ENCODE measurements at regions not wholly inside any gene's neighbourhood (a gene's known extent, or its start where the extent isn't known, plus 50 kb on each side); places are given as distances from the start of the nearest gene placed in this dataset.
A peak's percentile ranks its signal among the peaks of the same experiment; 100 is the strongest.
"Not testable (repeated sequence)": the region's sequence is repeated elsewhere in the genome, so short reads cannot be mapped to it uniquely, and the experiment has no call there.

DNA sequence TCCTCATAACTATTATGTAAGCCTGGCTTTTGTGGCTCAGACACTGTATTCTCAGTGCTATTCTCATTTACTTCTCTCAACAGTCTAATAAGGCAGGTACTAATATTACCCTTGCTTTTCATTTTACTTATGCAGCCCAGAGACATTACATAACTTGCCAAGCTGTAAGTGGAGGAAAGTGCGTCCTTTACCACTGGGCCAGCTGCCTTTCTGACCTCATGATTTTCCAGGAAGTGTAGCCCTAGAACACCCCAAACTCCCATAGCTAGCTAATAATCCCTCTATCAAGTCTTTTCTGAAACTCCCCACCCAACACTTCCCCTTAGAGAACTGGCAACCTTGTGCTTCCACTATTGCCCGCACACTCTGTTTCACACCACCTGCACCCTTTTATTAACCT lies 192.9 kb upstream of the HMHB1 start:
- no peak for DNase-seq

DNA sequence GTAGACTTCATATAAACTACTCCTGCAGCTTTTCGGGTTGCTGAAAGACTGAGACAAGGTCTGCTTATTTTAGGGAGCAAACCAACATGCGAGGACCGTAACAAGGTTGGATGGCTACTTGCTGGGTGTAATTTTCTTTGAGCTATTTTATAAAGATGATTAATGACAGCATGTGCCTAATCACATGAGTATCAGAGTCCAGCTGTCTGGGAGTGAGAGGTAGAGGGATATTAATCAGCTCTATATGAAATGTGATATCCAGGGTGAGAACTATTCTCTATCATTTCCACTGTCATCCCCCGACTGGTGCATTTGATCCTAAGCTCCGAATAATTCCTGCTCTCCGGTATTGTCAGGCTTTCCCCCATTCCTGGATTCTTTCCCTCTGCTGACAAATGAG lies 193.8 kb upstream of the HMHB1 start:
- DNase-seq, result no peak

DNA sequence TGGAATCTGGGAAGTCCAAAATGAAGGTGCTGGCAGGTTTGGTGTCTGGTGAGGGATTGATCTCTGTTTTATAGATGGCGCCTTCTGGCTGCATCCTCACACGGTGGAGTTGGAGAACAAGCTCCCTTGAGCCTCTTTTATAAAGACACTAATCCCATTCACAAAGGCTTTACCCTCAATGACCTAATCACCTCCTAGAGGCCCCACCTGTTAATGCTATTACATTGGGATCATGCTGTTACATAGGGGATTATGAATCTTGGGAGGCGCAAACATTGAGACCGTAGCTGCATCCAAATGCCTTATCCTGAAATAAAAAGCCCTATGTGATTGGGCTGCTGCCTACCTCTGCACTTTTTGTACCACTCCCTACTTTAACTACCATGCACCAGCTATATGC lies 197.1 kb upstream of the HMHB1 start:
- no peak for DNase-seq

DNA sequence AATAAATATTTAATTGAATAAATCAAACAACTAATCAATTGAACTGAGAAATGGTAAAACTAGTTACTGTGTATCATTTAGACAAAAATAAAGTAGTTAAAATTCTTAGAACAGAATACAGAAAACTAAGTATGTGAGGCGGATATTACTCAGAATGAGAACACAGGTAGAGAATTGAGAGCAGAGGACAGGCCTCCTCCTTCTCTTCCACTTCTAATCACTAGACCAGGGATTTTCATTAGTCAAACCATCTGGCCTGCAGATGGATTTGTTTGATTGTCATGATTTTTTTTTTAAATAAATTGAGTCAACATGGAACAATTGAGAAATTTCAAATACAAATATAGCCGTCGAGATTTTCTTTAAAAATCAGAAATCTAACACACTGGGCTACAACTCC lies 198.6 kb upstream of the HMHB1 start:
- no peak for DNase-seq

DNA sequence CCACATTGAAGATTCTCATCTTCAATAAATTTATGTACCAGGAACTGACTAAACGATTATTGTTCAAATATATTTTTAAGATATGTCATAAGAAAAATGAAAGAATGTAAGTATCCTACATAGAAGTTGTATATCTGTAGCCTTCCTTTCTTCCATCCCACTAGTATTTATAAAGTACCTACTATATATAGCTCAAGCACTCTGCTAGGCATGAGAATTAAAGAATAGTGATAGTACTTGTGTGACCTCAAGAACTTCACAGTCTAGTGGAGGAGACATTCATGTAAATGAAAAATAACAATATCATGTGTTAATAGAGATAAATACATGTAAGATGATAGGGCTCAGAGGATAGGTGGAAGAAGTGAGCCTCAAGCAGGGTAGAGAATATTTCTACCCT lies 201.0 kb upstream of the HMHB1 start:
- no peak for DNase-seq

DNA sequence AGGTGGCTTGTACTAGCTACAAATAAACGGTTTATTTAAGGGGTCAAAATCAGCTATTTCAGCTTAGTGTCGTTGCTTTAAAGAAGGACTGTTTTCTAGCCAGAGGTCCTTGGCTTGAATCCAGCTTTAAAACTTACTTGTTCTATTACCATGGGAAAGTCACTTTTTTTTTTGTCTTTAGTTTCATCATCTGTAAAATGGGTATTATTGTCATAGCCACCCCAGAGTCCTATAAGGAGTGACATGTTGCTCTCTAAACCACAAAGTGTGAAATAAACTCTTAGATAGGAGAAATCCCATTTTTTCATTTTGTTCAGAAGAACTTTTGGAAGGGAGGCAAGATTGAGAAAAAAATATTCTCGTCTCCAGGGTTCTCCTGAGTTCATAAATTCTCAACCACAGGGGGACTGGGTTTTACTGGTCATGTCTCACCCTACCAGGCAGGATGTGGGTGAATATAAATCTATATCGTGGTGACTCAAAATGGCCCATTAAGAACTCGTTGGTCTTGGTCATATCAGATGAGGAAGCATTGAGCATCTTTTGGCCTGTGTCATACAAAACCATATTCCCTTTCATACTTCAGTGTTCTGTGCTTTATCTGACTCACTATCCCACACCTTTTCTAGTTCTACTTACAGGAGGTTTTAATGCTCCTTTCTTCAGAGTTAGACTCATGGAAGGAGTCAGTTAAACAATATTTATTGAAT lies 202.7 kb upstream of the NR3C1 start:
- DNase-seq, result no peak

DNA sequence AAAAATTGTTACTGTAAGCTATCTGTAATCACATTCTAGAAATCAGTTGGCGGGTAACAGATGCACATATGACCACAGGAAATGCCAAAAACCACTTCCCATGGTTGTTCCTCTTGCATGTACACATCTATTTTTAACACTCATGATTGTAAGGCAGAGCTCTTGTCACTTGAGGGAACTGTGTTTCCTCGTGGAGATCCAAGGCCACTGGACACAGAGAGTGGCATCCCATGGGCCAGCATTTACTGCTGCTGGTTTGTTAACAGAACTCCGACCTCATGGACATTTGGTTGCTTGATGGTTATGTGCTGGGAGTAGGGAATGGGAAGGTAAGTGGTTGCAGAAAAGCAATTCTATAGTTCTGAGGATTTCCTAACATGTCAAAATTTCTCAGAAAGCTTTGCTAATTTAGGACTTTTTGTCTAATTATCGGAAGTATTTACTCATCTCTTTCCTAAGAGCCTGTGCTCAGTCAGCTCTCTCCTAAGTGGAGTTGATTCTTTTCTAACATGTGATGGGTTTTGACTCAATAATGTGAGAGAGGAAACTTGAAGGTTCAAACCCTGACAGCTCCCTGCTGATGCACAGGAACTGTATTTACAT lies 202.0 kb upstream of the NR3C1 start:
- DNase-seq, result no peak

DNA sequence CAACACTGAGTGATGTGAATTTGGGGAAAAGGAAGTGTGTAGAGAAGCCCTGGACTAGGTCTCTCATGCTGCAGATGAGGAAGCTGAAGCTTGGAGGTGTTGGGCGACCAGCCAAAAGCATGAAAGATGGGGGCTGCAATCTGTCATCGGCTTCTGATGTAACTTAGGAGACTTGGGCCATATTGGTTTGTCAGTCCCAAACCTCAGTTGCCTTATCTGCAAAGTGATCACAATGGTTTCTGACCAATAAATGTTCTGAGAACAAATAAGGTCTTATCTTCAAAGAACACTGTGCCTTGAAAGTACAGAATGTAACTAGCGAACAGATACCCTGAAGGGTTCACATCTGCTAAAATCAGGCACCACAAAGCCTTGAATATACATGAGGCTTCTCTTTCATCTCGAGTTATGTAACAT lies 198.4 kb upstream of the NR3C1 start:
- no peak for DNase-seq

DNA sequence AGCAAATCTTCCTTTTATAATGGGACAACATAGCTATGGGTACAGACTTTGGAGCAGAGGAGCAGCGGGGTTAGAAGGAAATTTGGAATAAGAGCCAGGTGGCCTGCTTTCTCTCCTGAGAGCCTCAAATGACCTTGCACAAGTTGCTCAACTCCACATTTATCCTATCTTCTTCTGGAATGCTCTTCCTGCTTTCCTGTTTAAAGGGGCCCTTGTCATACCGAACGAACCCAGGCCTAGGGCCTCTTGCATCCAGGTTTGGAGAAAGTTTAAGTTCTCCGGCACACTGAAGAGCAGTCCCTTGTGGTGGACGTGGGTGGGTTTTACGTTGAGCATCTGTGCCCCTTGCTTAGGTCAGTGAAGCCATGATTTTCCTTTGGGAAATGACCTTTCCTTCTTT lies 197.9 kb upstream of the NR3C1 start:
- no peak for DNase-seq

DNA sequence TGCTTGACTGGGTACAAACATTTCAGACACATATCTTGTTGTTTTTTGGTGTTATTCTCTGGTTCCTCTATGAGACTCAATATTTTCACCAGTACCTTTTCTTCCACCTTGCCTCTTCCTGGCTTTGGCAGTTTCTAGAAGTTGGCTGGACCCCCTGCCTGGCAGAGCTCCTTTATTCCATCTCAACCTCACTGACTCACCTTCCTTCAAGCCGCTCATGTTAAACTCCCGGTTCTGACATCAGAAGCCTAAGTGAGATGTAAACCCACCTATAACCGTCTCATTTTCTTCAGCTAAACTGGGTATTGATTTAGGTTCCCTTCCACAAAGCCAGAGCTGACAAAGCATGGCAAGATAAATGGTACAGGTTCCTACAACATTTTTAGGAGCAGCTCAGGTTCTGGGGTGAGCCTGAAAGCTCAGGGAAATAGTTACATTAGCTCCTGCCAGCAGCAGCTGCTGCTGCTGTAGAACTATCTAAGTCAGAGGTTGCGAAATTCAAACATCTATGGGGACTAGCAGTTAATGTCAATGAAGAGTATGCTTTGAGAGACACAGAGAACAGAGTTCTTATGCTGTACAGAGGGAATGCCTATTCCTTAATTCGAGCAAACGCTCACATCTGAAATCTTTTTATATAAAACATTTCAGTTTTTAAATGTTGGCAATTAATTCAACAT lies 197.1 kb upstream of the NR3C1 start:
- no peak for DNase-seq

DNA sequence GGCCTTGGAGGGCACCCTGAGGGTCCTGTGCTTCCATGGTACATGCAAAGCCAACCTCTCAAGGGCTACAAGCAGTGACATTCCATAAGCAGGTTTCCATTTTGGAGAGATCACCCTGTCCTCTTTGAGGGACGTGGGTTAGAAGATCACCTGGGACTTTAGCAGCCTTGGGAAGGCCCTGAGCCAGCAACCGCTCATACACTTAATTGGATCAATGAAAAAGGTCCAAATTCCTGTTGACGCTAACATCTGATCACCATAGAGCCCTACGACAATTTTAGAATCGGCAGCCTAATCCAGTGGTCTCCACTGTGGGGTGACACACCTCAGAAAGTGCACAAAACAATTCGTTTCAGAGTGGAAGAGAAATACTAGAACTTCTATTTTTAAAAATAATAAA lies 196.0 kb upstream of the NR3C1 start:
- no peak for DNase-seq

DNA sequence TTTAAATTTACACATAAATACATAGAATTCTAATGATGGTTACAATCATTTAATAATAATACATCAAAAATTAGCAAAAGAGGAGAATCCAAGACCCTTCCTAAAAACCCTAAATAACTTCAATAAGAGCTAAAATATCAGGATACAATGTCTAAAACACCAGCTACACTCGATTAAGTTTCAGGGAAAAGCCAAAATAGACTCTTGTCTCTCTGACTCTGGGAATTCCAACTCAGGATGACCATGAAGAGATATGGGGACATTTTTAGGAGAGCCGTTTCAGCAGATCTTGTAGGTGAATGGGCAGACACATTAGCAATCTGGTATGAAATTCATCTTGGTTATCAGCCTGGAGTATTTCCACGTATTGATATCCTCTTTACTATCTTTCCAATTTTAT lies 193.3 kb upstream of the NR3C1 start:
- no peak for DNase-seq

DNA sequence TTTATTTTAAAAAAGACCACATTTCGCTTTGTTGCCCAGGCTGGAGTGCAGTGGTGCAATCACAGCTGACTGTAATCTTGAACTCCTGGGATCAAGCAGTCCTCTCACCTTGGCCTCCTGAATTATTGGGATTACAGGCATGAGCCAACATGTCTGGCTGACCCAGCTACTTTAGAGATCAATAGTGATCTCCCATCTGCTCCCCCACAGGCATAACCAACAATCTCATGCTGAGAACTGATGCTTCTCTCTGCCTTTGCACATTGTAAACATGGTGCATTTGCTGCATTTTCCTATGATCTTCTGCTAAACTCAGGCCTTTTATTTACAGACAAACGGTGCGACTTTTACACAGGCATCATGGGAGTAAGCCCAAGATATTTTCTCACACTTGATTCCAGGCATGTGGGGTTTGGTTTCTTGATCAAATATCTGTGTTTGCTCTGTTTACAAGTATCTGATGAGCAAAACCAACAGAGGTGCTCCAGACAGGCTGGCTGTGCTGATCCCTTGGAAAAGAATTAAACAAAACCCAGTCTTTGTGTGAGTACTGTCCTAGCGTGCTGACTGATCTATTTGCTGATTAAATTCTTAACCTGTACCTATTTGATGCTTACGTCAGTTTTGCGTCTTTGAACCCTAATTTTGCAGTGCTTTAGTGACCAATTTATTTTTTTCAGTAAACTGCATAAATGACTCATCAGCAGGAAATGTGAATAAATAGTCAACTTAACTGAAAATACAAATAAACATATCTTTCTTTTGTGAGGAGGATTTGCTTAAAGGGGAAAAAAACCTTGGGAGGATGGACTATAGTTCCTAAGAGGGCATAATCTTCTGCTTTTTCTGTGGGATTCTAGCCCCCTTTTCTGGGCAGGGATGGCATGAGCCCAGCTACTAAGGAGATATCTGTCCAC lies 191.7 kb upstream of the NR3C1 start:
- DNase-seq, result no peak

DNA sequence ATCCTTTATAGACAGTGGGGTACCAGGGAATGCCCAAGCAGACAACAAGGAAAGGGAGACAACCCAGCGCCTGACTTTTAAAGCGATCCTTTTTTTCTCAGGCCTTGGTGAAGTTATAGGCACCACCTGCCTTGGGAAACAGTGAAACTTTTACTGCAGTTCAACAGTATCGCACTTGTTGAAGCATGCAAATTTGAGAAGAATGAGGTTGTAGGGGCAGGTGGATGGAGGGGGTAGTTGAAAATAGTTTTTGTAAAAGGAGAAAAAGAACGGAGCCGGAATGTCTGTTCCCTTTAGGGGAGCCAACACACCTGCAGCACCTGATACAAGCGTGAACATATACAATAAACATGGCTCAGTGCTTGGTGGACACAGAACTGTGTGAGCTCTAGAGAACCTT lies 190.2 kb upstream of the NR3C1 start:
- DNase-seq, result no peak

DNA sequence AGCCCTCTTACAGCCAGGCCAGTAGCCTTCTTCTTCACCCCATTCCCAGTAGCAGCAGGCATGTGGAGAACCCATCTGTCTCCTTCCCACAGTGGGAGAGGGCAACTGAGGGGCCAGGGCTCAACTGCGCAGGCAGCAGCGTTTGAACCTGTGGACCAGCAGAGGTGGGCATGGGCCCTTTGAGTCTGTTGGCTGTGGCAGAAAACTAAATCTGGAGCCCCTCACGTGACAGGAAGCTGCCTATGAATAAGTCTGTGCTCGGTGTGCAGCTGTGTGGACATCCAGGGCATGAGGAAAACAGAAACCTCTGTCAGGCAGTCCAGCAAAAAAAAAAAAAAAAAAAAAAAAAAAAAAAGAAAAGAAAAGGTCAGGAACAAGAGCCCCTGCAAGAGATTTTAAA lies 189.2 kb upstream of the NR3C1 start:
- no peak for DNase-seq

DNA sequence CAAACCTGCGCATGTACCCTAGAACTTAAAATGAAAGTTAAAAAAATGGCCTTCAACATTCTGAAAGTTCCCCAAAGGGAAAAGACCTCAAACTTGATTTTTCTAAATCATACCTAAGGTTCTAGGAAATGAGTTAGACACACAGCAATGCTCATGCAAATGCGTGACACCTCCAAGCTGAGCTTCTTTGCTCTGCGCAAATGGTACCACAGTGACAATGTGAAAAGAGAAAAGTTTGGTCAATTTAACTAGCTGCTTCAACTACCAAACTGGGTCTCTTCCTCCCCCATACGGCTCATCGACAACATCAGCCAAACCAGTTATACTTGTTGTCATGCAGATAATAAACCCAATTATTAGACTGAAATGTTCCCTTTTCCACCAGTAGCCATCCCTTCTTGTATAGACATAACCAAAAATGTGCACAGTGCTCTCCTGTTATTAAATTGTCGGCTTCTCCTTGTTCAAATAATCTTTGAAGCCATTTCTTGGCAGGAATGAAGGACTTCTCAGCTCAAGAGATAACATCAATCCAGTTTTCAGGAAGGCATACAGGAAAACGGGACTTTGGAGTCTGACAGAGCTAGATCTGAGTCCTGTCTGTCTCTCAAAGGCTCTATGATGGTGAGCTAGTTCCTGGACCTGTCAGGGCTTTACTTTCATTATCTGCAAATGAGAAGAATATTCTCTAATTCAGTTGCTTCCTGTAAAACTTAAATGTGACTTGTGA lies 185.6 kb upstream of the NR3C1 start:
- DNase-seq, result no peak

DNA sequence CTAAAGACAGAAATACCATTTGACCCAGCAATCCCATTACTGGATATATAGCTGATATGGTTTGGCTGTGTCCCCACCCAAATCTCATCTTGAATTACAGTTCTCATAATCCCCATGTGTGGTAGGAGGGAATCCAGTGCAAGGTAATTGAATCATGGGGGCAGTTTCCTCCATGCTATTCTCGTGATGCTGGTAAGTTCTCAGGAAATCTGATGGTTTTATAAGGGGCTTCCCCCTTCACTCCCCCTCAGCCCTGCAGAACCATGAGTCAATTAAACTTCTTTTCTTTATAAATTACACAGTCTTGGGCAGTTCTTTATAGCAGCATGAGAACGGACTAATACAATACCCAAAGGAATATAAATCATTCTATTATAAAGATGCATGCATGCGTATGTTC lies 184.6 kb upstream of the NR3C1 start:
- not testable (repeated sequence) for DNase-seq

DNA sequence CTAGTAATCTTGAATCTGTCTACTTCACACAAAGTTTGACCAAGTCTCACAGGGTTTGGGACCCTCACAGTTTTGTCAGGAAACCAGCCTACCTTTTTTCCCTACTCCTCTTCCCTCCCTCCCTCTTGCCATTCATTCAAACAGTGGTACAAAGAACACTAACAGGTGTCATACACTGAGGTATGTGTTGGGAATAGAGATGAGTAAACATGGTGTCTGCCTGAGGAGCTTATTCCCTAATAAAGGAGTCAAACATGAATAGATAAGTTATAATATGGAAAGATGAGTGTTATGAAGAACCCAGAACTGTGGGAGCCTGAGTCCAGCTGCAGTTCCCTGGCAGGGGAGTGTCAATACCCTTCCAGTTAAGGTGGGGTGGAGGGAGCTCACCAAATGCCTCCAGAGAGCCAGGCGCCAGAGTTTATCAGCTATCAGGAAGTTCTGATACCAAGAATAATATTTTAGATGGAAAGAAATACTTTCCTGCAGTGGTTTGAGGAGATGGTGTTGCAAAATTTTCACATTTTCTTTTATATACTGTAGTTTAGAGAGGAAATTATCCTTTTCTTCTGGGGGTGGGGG lies 183.4 kb upstream of the NR3C1 start:
- no peak for DNase-seq

DNA sequence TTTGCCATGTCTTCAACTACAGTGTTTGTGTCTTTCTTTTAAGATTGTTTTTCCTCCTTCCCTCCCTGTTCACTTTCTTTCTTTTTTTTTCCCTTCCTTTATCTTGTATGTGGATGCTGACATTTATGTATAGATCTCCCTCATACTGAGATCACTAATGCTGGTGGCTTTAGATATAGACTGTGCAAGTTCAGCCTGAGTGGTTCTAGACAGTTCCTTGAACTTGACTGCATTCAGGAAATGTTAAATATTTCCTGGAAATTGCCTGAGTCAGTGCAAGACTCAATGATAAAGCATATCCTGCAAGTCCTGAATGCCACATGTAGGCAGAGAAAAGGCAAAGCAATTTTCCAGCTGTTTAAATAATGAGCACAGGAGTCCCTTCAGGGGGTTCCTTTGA lies 182.5 kb upstream of the NR3C1 start:
- DNase-seq, result no peak

DNA sequence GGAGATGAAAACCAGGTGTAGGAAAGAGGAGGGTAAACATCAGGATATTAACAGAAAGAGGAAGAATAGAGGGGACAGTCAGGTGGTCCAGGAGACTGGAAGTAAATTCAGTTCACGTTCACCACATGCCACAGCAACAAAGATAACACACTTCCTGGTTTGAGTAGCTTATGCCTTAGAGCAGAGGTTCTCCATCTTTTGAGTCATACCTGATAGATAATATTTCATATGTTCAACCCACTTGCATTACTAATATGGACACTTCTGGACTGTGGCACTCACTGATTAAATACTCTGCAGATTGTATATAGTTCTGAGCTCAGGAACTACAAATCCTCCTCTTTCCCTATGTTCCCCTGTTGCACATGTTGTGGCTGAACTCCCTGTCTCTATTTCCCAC lies 179.9 kb upstream of the NR3C1 start:
- DNase-seq, result no peak

DNA sequence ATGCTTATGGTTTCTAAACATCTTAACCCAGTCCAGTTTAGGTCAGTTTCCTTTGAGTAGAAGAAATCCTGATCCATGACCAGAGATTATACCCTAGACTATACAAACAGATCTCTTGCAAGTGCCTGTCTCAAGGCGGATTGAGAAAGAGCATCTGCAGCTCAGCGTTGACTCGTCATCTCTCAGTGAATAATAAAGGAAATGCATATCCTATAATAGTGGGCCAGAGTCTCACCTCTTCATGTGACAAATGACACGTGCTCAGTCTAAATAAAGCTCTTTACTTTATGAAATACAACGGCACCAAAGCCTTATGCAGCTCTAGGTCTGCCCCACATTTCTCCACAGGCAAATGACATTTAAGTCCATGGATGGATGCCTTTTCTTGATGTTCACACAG lies 179.4 kb upstream of the NR3C1 start:
- peak; percentile 3 for DNase-seq

DNA sequence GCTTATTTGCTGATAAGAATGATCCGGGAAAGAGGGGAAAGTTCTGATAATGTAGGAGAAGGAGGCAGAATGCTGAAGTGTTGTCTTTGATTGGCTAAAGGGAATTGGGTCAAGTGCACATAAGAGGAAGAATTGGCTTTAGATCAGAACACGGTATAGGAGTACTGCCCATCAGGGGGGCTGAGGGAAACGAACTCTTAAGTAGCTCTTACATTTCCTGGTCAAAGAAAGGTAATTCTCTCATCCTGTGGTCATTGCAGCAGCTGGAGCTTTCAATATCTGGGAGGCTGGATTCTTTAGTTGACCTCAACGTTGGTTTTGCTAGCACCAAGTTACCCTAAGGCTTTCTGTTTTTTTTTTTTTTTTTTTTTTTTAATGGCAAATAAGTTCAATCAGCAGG lies 178.7 kb upstream of the NR3C1 start:
- DNase-seq, result peak; percentile 31

Measured in NCI-H1092 treated with DMSO at 0.1 percent for 48 hours (cell line).